HepG2 (cell line): ENCODE measurements at regions not wholly inside any gene's neighbourhood (a gene's known extent, or its start where the extent isn't known, plus 50 kb on each side); places are given as distances from the start of the nearest gene placed in this dataset.

Source experiments
- ATAC-seq: fragments of 200-7000 bp; cut with Tn5 transposase; 3 replicates; pipeline ENCODE4 v1.9.1; 2020; ENCODE audit warnings: mild to moderate bottlenecking, moderate library complexity
- BruUV-seq: library from RNA; stranded (reverse); fragments of 400-500 nt; replicated peaks from 2 replicates; lab custom pipeline; 2021; lab: Mats Ljungman, UMichigan
- CTCF ChIA-PET: fragments of 300-600 bp; formaldehyde crosslinking; extraction: SDS; loops from one replicate; lab custom pipeline; 2021; ENCODE audit warnings: low total read pairs, inconsistent platforms, low intra/inter-chr PET ratio; lab: Yijun Ruan, JAX
- POLR2A ChIA-PET: fragments of 350-600 bp; sonication (Branson Sonifier 250); formaldehyde crosslinking; loops from one replicate; lab custom pipeline; 2020; ENCODE audit warnings: antibody characterized with exemption, inconsistent platforms; lab: Yijun Ruan, JAX
- DNase-seq: peaks from one replicate; pipeline ENCODE4 v3.0.0-alpha.2; 2015; ENCODE audit warnings: low spot score
- FAIRE-seq: peaks from 3 replicates; lab custom pipeline; 2011; peaks lifted over from hg19 to GRCh38; lab: Jason Lieb, UNC
- H2AFZ ChIP-seq: one replicate; pipeline ENCODE4 v1.6.1; 2011; ENCODE audit warnings: low read length, inconsistent platforms
- H3K27ac ChIP-seq: fragments of 300-600 bp; 3 replicates; pipeline ENCODE4 v1.8.0; 2011; ENCODE audit warnings: mixed run types, mild to moderate bottlenecking, mixed read lengths, low read length, inconsistent platforms; ENCODE audit not compliant: insufficient read depth; ENCODE audit errors: extremely low read length
- H3K27me3 ChIP-seq, 2 experiments: fragments of 200-600 bp in 1 of 2; 2 replicates in 1 of 2; 3 replicates in 1 of 2; pipeline versions ENCODE4 v1.6.0 to v1.8.0; 2011; ENCODE audit warnings: low read length in 2 of 2, mild to moderate bottlenecking in 2 of 2, moderate library complexity in 2 of 2, inconsistent platforms in 1 of 2; ENCODE audit not compliant: insufficient read depth in 2 of 2, control insufficient read depth in 1 of 2
- H3K36me3 ChIP-seq, 2 experiments: fragments of 200-600 bp in 1 of 2; replicated peaks in 1 of 2; 2 replicates in 1 of 2; 3 replicates in 1 of 2; pipeline versions ENCODE4 v1.5.1 to v1.8.0; 2011; ENCODE audit warnings: low read length in 2 of 2, inconsistent platforms in 1 of 2; ENCODE audit not compliant: insufficient read depth in 2 of 2, control insufficient read depth in 1 of 2
- H3K4me1 ChIP-seq: 2 replicates; pipeline ENCODE4 v1.5.1; 2012; ENCODE audit warnings: low read length, inconsistent platforms; ENCODE audit not compliant: insufficient read depth
- H3K4me2 ChIP-seq: 2 replicates; pipeline ENCODE4 v1.6.0; 2011; ENCODE audit warnings: low read depth, low read length, inconsistent platforms
- H3K4me3 ChIP-seq, 3 experiments: fragments of 200-600 bp in 1 of 3; sonication (generic), shearing (Covaris generic) in 1 of 3; replicated peaks in 1 of 3; 2 replicates each; pipeline ENCODE4 v1.5.1; 2011 to 2016; ENCODE audit warnings: low read length in 3 of 3, inconsistent platforms in 2 of 3, low read depth in 2 of 3, mild to moderate bottlenecking in 2 of 3, control low read depth in 1 of 3, mixed read lengths in 1 of 3; ENCODE audit not compliant: insufficient read depth in 1 of 3
- H3K79me2 ChIP-seq: one replicate; pipeline ENCODE4 v1.6.1; 2011; ENCODE audit warnings: low read length, inconsistent platforms; ENCODE audit not compliant: insufficient read depth
- H3K9ac ChIP-seq: 2 replicates; pipeline ENCODE4 v1.6.0; 2011; ENCODE audit warnings: mild to moderate bottlenecking, low read depth, low read length, inconsistent platforms; ENCODE audit not compliant: insufficient read depth
- H3K9me3 ChIP-seq: 2 replicates; pipeline ENCODE4 v1.5.1; 2012; ENCODE audit warnings: mild to moderate bottlenecking, low read length
- H4K20me1 ChIP-seq: 2 replicates; pipeline ENCODE4 v1.6.0; 2011; ENCODE audit warnings: inconsistent platforms, mild to moderate bottlenecking, low read length, moderate library complexity; ENCODE audit not compliant: insufficient read depth
- ATRX ChIP-seq: sonication (generic); formaldehyde crosslinking; IDR thresholded peaks from 2 replicates; pipeline ENCODE4 v1.4.0; 2020; ENCODE audit warnings: missing genetic modification reagents, borderline replicate concordance
- HNRNPK ChIP-seq: fragments of 200-400 bp; formaldehyde crosslinking; IDR thresholded peaks from 2 replicates; pipeline ENCODE4 v1.6.1; 2018; ENCODE audit warnings: low read length, low read depth, moderate library complexity, mild to moderate bottlenecking; ENCODE audit not compliant: poor library complexity, severe bottlenecking
- KLF9 ChIP-seq: IDR thresholded peaks from 2 replicates; pipeline ENCODE4 v1.6.1; 2016; ENCODE audit warnings: low read depth
- MED8 ChIP-seq: sonication (generic); formaldehyde crosslinking; IDR thresholded peaks from 2 replicates; pipeline ENCODE4 v1.8.1; 2023; ENCODE audit warnings: mild to moderate bottlenecking, missing genetic modification reagents; ENCODE audit not compliant: insufficient replicate concordance
- MEF2D ChIP-seq: sonication (generic); formaldehyde crosslinking; IDR thresholded peaks from 2 replicates; pipeline ENCODE4 v1.5.1; 2020; ENCODE audit warnings: mild to moderate bottlenecking, missing genetic modification reagents
- NAIF1 ChIP-seq: sonication (generic); formaldehyde crosslinking; IDR thresholded peaks from 2 replicates; pipeline ENCODE4 v1.5.0; 2020; ENCODE audit warnings: mild to moderate bottlenecking, missing genetic modification reagents, borderline replicate concordance
- NFIB ChIP-seq: sonication (generic); formaldehyde crosslinking; IDR thresholded peaks from 2 replicates; pipeline ENCODE4 v1.9.0; 2021; ENCODE audit warnings: missing genetic modification reagents, mild to moderate bottlenecking, borderline replicate concordance
- SIN3A ChIP-seq: IDR thresholded peaks from 2 replicates; pipeline ENCODE4 v1.6.1; 2011; ENCODE audit warnings: low read depth, mild to moderate bottlenecking, control low read depth, low read length, borderline replicate concordance
- ZIK1 ChIP-seq: sonication (generic); formaldehyde crosslinking; IDR thresholded peaks from 2 replicates; pipeline ENCODE4 v1.5.0; 2020; ENCODE audit warnings: mild to moderate bottlenecking, low read depth, missing genetic modification reagents, borderline replicate concordance
- ZNF572 ChIP-seq: sonication (generic); formaldehyde crosslinking; IDR thresholded peaks from 2 replicates; pipeline ENCODE4 v1.5.1; 2020; ENCODE audit warnings: mild to moderate bottlenecking, missing genetic modification reagents
- WGBS: methylation state at CpG from one replicate; pipeline ENCODE4 v1.1.6; 2017; ENCODE audit warnings: low lambda C conversion rate; 5-methylcytosine and 5-hydroxymethylcytosine counted together
- in situ Hi-C: cut with HindIII; loops from 2 replicates; pipeline ENCODE4 v1.10.0; 2017; ENCODE audit warnings: low pct_unique_long_range_greater_than_20kb; ENCODE audit not compliant: extremely low pct_ligation_motif_present
- intact Hi-C: fragments of 100-400 bp; cut with micrococcal nuclease; formaldehyde crosslinking; loops from one replicate; pipeline ENCODE4 v1.10.0; 2022; ENCODE audit not compliant: unreplicated experiment
- TF ChIP-seq, protein P1 (sequence below): sonication (generic); formaldehyde crosslinking; IDR thresholded peaks from 2 replicates; pipeline ENCODE4 v1.4.0; 2020; ENCODE audit warnings: missing genetic modification reagents, borderline replicate concordance
- TF ChIP-seq, protein P2 (sequence below): sonication (generic); formaldehyde crosslinking; IDR thresholded peaks from 2 replicates; pipeline ENCODE4 v1.4.0; 2020; ENCODE audit warnings: missing genetic modification reagents
- TF ChIP-seq, protein P3 (sequence below): sonication (generic); formaldehyde crosslinking; IDR thresholded peaks from 2 replicates; pipeline ENCODE4 v1.4.0; 2020; ENCODE audit warnings: missing genetic modification reagents

DNA sequence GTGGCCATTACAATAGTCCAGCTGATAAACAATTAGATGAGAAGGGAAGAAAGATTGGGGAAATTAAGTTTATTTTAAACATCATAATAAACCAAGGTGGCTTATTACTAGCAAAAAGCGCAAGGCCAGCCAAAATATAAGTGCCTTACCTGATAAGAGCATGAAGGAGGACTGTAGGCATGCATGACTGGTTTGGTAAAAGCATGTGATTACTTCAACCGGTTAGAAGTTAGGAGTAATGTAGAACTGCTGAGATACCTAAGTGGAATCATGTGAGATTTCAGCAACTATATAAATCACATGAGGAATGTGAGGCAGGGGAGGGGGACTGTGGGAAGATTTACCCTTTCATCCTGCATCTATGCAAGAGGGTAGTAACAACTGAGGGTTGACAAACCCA lies 59.7 kb upstream of the CCDC196 start (continued):
- TF ChIP-seq, protein P1, sequence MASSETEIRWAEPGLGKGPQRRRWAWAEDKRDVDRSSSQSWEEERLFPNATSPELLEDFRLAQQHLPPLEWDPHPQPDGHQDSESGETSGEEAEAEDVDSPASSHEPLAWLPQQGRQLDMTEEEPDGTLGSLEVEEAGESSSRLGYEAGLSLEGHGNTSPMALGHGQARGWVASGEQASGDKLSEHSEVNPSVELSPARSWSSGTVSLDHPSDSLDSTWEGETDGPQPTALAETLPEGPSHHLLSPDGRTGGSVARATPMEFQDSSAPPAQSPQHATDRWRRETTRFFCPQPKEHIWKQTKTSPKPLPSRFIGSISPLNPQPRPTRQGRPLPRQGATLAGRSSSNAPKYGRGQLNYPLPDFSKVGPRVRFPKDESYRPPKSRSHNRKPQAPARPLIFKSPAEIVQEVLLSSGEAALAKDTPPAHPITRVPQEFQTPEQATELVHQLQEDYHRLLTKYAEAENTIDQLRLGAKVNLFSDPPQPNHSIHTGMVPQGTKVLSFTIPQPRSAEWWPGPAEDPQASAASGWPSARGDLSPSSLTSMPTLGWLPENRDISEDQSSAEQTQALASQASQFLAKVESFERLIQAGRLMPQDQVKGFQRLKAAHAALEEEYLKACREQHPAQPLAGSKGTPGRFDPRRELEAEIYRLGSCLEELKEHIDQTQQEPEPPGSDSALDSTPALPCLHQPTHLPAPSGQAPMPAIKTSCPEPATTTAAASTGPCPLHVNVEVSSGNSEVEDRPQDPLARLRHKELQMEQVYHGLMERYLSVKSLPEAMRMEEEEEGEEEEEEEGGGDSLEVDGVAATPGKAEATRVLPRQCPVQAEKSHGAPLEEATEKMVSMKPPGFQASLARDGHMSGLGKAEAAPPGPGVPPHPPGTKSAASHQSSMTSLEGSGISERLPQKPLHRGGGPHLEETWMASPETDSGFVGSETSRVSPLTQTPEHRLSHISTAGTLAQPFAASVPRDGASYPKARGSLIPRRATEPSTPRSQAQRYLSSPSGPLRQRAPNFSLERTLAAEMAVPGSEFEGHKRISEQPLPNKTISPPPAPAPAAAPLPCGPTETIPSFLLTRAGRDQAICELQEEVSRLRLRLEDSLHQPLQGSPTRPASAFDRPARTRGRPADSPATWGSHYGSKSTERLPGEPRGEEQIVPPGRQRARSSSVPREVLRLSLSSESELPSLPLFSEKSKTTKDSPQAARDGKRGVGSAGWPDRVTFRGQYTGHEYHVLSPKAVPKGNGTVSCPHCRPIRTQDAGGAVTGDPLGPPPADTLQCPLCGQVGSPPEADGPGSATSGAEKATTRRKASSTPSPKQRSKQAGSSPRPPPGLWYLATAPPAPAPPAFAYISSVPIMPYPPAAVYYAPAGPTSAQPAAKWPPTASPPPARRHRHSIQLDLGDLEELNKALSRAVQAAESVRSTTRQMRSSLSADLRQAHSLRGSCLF = no peak
- TF ChIP-seq, protein P2, sequence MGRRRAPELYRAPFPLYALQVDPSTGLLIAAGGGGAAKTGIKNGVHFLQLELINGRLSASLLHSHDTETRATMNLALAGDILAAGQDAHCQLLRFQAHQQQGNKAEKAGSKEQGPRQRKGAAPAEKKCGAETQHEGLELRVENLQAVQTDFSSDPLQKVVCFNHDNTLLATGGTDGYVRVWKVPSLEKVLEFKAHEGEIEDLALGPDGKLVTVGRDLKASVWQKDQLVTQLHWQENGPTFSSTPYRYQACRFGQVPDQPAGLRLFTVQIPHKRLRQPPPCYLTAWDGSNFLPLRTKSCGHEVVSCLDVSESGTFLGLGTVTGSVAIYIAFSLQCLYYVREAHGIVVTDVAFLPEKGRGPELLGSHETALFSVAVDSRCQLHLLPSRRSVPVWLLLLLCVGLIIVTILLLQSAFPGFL (CRISPR knock-in tag) = no peak
- no peak for TF ChIP-seq ATRX (CRISPR knock-in tag)
- no peak for TF ChIP-seq NAIF1 (CRISPR knock-in tag)
- TF ChIP-seq, protein P3, sequence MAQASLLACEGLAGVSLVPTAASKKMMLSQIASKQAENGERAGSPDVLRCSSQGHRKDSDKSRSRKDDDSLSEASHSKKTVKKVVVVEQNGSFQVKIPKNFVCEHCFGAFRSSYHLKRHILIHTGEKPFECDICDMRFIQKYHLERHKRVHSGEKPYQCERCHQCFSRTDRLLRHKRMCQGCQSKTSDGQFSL (CRISPR knock-in tag) = no peak
- no peak for TF ChIP-seq NFIB (CRISPR knock-in tag)

DNA sequence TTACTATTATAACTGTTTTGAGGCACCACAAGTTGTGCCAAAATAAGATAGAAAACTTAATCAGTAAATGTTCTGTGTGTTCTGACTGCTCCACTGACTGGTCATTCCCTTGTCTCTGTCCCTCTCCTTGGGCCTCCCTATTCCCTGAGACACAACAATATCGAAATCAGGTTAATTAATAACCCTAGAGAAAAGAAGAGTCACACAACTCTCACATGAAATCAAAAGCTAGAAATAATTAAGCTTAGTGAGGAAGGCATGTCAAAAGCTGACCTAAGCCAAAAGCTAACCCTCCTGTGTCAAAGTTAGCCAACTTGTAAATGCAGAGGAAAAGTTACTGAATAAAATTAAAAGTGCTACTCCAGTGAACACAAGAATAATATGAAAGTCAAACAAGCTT lies 53.8 kb upstream of the CCDC196 start:
- no peak for FAIRE-seq
- H3K9me3 ChIP-seq = no peaks in the 10 kb centered on the region
- no peaks in the 10 kb centered on the region for H3K79me2 ChIP-seq
- WGBS = 0% methylated on average over 1 of the region's 1 CpG
- H3K9ac ChIP-seq = no peak overlapping the region
- BruUV-seq = no TSS peak
- no peak for DNase-seq
- H2AFZ ChIP-seq = no peak overlapping the region
- no peaks in the 10 kb centered on the region for H3K4me1 ChIP-seq
- H4K20me1 ChIP-seq = no peaks in the 10 kb centered on the region
- H3K27ac ChIP-seq = no peak overlapping the region
- CTCF ChIA-PET = no interaction called here
- no peak overlapping the region for H3K4me3 ChIP-seq
- POLR2A ChIA-PET = no interaction called here
- TF ChIP-seq MED8 (no peak), MEF2D (CRISPR knock-in tag) (no peak), ZNF572 (CRISPR knock-in tag) (no peak), KLF9 (CRISPR knock-in tag) (no peak), HNRNPK (no peak), ZIK1 (no peak), SIN3A (no peak)
- TF ChIP-seq, all 625 proteins: peak for 0
- ATAC-seq = no peak
- H3K4me2 ChIP-seq = no peak overlapping the region
- intact Hi-C loops (no loop called here), in situ Hi-C loops (no loop called here)
- H3K36me3 ChIP-seq = no peaks in the 10 kb centered on the region
- no peaks in the 10 kb centered on the region for H3K27me3 ChIP-seq
